Hepatocyte (in vitro differentiated cells): ENCODE measurements at regions not wholly inside any gene's neighbourhood (a gene's known extent, or its start where the extent isn't known, plus 50 kb on each side); places are given as distances from the start of the nearest gene placed in this dataset.

Source experiments
- DNase-seq: peaks from one replicate; pipeline ENCODE4 v3.0.0-alpha.2; 2016; ENCODE audit warnings: low spot score
- H2AFZ ChIP-seq: fragments of 200-600 bp; sonication (generic); 2 replicates; pipeline ENCODE4 v1.6.0; 2016; ENCODE audit warnings: antibody characterized with exemption, mild to moderate bottlenecking
- H3K27ac ChIP-seq: fragments of 200-600 bp; sonication (generic); 2 replicates; pipeline ENCODE4 v1.5.1; 2016; ENCODE audit warnings: mild to moderate bottlenecking
- H3K27me3 ChIP-seq: fragments of 200-600 bp; sonication (generic); 2 replicates; pipeline ENCODE4 v1.6.1; 2016
- H3K36me3 ChIP-seq: fragments of 200-600 bp; sonication (generic); replicated peaks from 2 replicates; pipeline ENCODE4 v1.5.1; 2016; ENCODE audit warnings: low read depth; ENCODE audit not compliant: insufficient read depth
- H3K4me1 ChIP-seq: fragments of 200-600 bp; sonication (generic); 2 replicates; pipeline ENCODE4 v1.5.1; 2016; ENCODE audit warnings: mild to moderate bottlenecking, moderate library complexity; ENCODE audit not compliant: insufficient read depth
- H3K4me2 ChIP-seq: fragments of 200-600 bp; sonication (generic); 2 replicates; pipeline ENCODE4 v1.6.0; 2016
- H3K4me3 ChIP-seq: fragments of 200-600 bp; sonication (generic); 2 replicates; pipeline ENCODE4 v1.5.1; 2016; ENCODE audit warnings: mild to moderate bottlenecking
- H3K79me2 ChIP-seq: fragments of 200-600 bp; sonication (generic); 2 replicates; pipeline ENCODE4 v1.6.0; 2017; ENCODE audit warnings: mild to moderate bottlenecking
- H3K9me2 ChIP-seq: fragments of 200-600 bp; sonication (generic); replicated peaks from 2 replicates; pipeline ENCODE4 v1.6.0; 2017; ENCODE audit warnings: mild to moderate bottlenecking; ENCODE audit not compliant: insufficient read depth
- H3K9me3 ChIP-seq: fragments of 200-600 bp; sonication (generic); 2 replicates; pipeline ENCODE4 v1.5.1; 2016; ENCODE audit warnings: low read depth, mild to moderate bottlenecking
- H4K20me1 ChIP-seq: fragments of 200-600 bp; sonication (generic); 2 replicates; pipeline ENCODE4 v1.6.0; 2016; ENCODE audit warnings: mild to moderate bottlenecking; ENCODE audit not compliant: insufficient read depth, poor library complexity, severe bottlenecking
- CTCF ChIP-seq: fragments of 200-600 bp; sonication (generic); IDR thresholded peaks from 2 replicates; pipeline ENCODE4 v1.5.1; 2016; ENCODE audit warnings: antibody characterized with exemption, mild to moderate bottlenecking; ENCODE audit not compliant: poor library complexity
- EZH2 ChIP-seq: fragments of 200-600 bp; sonication (generic); IDR thresholded peaks from 2 replicates; pipeline ENCODE4 v1.6.1; 2016; ENCODE audit warnings: antibody characterized with exemption, mild to moderate bottlenecking, borderline replicate concordance
- EZH2phosphoT487 ChIP-seq: fragments of 200-600 bp; sonication (generic); IDR thresholded peaks from one replicate; pipeline ENCODE4 v1.6.1; 2018; ENCODE audit warnings: antibody characterized with exemption, mild to moderate bottlenecking, low read depth, moderate library complexity; ENCODE audit not compliant: unreplicated experiment, severe bottlenecking
- WGBS: methylation state at CpG from one replicate; pipeline ENCODE4 v1.1.6; 2016; ENCODE audit warnings: low lambda C conversion rate; ENCODE audit errors: missing lambda C conversion rate; 5-methylcytosine and 5-hydroxymethylcytosine counted together

DNA sequence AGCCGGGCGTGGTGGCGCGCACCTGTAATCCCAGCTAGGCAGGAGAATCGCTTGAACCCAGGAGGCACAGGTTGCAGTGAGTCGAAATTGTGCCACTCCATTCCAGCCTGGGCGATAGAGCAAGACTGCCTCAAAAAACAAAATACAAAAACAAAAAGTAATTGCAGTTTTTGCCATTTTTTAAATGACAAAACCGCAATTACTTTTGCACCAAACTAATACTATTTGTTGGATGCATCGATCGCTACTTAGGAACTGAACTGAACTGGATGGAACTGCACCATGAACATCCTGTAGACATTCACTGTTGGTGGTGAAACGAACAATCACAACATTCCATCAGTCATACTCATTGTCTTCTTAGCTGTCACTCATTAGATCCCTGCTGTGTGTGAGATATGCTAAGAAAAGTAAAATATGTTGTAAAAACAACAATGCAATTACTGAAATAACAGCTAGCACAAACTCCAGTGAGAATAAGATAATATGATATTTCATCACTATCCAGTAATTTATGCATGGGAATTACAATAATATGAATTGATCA lies 341.2 kb downstream of the ACTR3B start:
- Histone ChIP-seq H3K4me3 (no peak overlapping the region), H3K36me3 (no peaks in the 10 kb centered on the region), H3K4me2 (no peak overlapping the region), H3K9me3 (no peaks in the 10 kb centered on the region), H3K27me3 (no peaks in the 10 kb centered on the region), H3K79me2 (no peaks in the 10 kb centered on the region), H3K9me2 (no peaks in the 10 kb centered on the region), H2AFZ (no peak overlapping the region), H3K27ac (no peak overlapping the region), H4K20me1 (no peaks in the 10 kb centered on the region), H3K4me1 (no peaks in the 10 kb centered on the region)
- DNase-seq, result no peak
- TF ChIP-seq EZH2phosphoT487 (no peak), CTCF (no peak), EZH2 (no peak)
- 79% methylated on average over 11 of the region's 11 CpGs for WGBS

DNA sequence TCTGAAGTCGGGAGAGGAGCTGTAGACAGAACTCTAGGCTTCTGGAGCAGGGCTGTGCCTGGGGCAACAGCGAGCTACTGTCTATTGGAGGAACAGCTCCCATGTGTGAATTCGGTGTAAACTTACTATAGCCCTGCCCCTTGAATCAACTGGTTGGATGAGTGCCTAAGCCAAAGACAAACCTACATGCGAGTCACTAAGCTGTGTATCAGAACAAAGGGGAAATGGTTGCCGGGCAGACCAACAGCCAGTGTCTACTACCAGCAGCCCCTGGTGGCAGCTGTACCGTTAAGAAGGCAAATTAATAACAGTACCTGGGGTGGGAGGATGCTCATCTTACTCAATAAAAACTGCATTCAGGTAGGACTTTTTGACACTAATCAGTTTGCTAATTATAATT lies 343.6 kb downstream of the ACTR3B start:
- no peaks in the 10 kb centered on the region for H3K9me2 ChIP-seq
- DNase-seq, result no peak
- no peaks in the 10 kb centered on the region for H4K20me1 ChIP-seq
- no peak overlapping the region for H2AFZ ChIP-seq
- H3K4me2 ChIP-seq, result no peak overlapping the region
- no peaks in the 10 kb centered on the region for H3K36me3 ChIP-seq
- TF ChIP-seq EZH2phosphoT487, result no peak
- TF ChIP-seq CTCF, result no peak
- no peak for TF ChIP-seq EZH2
- WGBS, result 75% methylated on average over 6 of the region's 6 CpGs
- no peaks in the 10 kb centered on the region for H3K79me2 ChIP-seq
- no peak overlapping the region for H3K4me3 ChIP-seq
- no peaks in the 10 kb centered on the region for H3K27me3 ChIP-seq
- H3K9me3 ChIP-seq, result no peaks in the 10 kb centered on the region
- H3K4me1 ChIP-seq, result no peaks in the 10 kb centered on the region
- no peak overlapping the region for H3K27ac ChIP-seq

DNA sequence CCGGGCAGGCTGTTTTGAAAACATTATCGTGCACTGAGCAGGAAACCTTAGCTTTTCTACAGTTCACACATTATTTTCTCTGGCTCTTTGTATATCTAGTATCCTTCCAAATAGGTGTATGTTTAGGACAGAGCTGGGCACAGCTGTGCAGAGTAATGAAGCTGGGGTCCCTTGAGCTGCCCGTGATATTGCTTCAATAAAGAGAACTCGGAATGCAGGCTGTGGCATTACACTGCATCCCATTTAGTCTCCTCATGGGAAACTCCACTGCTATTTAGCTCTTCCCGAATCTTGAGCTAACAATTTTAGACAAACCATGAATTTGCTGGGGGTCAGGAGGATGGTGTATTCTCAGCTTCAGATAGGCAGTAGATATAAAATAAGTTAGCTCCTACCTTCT lies 348.3 kb downstream of the ACTR3B start:
- WGBS, result 80% methylated on average over 5 of the region's 5 CpGs
- TF ChIP-seq CTCF (no peak), EZH2 (no peak), EZH2phosphoT487 (no peak)
- no peaks in the 10 kb centered on the region for H3K36me3 ChIP-seq
- H3K4me2 ChIP-seq, result no peak overlapping the region
- no peak for DNase-seq
- H2AFZ ChIP-seq, result no peak overlapping the region
- H3K4me1 ChIP-seq, result no peaks in the 10 kb centered on the region
- H3K79me2 ChIP-seq, result no peaks in the 10 kb centered on the region
- no peak overlapping the region for H3K4me3 ChIP-seq
- no peaks in the 10 kb centered on the region for H3K27me3 ChIP-seq
- no peaks in the 10 kb centered on the region for H3K9me2 ChIP-seq
- no peaks in the 10 kb centered on the region for H4K20me1 ChIP-seq
- no peaks in the 10 kb centered on the region for H3K9me3 ChIP-seq
- no peak overlapping the region for H3K27ac ChIP-seq

GRCh38 chr7:153109566-153109965 lies 350.0 kb downstream of the ACTR3B start:
- no peaks in the 10 kb centered on the region for H3K9me3 ChIP-seq
- no peaks in the 10 kb centered on the region for H3K9me2 ChIP-seq
- 94% methylated on average over 8 of the region's 8 CpGs for WGBS
- no peaks in the 10 kb centered on the region for H3K79me2 ChIP-seq
- no peak overlapping the region for H3K27ac ChIP-seq
- no peak overlapping the region for H2AFZ ChIP-seq
- no peaks in the 10 kb centered on the region for H3K4me1 ChIP-seq
- H3K4me2 ChIP-seq, result no peak overlapping the region
- no peak for DNase-seq
- no peak overlapping the region for H3K4me3 ChIP-seq
- no peaks in the 10 kb centered on the region for H3K27me3 ChIP-seq
- H4K20me1 ChIP-seq, result no peaks in the 10 kb centered on the region
- TF ChIP-seq CTCF, result no peak
- no peak for TF ChIP-seq EZH2
- no peak for TF ChIP-seq EZH2phosphoT487
- no peaks in the 10 kb centered on the region for H3K36me3 ChIP-seq
